ENCODE measurements at regions not wholly inside any gene's neighbourhood (a gene's known extent, or its start where the extent isn't known, plus 50 kb on each side); places are given as distances from the start of the nearest gene placed in this dataset.

DNA sequence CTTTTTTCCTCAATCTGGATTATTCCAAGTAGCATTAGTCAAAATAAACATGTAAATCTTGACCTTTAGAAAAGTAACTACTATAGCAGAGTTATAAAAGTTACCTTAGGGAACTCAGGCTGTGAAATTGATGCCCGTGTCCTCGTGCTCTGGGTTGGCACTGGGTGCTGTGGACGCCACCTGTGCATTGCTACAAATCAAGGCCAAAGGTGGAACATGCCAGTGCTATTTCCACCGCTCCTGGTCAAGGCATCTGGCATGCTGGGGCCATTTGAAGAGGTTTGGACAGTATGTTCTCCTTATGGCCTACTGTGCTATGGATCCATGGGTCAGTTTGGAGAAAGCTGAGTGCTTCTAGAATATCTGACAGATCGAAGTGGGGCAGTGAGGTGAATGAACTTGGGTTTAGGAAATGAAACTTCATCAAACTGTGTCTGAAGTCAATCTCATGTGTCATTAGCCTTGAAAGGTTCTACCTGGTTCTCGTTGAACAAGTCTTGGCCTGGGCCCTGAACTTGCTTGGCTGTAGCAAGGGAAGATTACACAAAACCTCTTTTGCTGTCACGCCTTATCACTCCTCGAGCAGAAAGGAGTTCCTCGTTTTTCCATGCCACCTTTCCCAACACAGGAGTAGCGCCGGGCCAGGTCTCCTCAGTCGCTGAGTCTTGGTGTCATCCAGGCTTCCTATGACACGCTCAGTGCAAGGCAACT lies 397.6 kb upstream of the RGMA start:
- TF ChIP-seq CTCF (IDR thresholded peaks at IDR 0.05) = no peak
- TF ChIP-seq POLR2A (IDR thresholded peaks at IDR 0.05) = no peak
